Suprapubic skin (tissue), 4 donors: ENCODE measurements at regions not wholly inside any gene's neighbourhood (a gene's known extent, or its start where the extent isn't known, plus 50 kb on each side); places are given as distances from the start of the nearest gene placed in this dataset.
"Not testable (repeated sequence)": the region's sequence is repeated elsewhere in the genome, so short reads cannot be mapped to it uniquely, and the experiment has no call there.

Experiments used
- DNase-seq, 2 donors: peaks; one replicate each; pipeline ENCODE4 v3.0.0-alpha.2; 2019; ENCODE audit warnings: low spot score in 2 of 2
- H3K27ac ChIP-seq: fragments of 200-600 bp; sonication (generic); one replicate; pipeline ENCODE4 v1.5.1; 2019
- H3K27me3 ChIP-seq: fragments of 200-600 bp; sonication (generic); one replicate; pipeline ENCODE4 v1.5.1; 2019
- H3K36me3 ChIP-seq: fragments of 200-600 bp; sonication (generic); one replicate; pipeline ENCODE4 v1.5.1; 2019
- H3K4me1 ChIP-seq: fragments of 200-600 bp; sonication (generic); one replicate; pipeline ENCODE4 v1.5.1; 2019
- H3K4me3 ChIP-seq: fragments of 200-600 bp; sonication (generic); one replicate; pipeline ENCODE4 v1.5.1; 2019; ENCODE audit warnings: mild to moderate bottlenecking
- H3K9me3 ChIP-seq: fragments of 200-600 bp; sonication (generic); one replicate; pipeline ENCODE4 v1.5.1; 2019
- EP300 ChIP-seq: sonication (generic); formaldehyde crosslinking; IDR thresholded peaks from one replicate; pipeline ENCODE4 v1.6.1; 2017; ENCODE audit warnings: antibody characterized with exemption
- POLR2A ChIP-seq, 2 donors: fragments of 450-650 bp; IDR thresholded peaks; one replicate each; pipeline ENCODE4 v1.6.1; 2017; ENCODE audit warnings: antibody characterized with exemption in 2 of 2, mild to moderate bottlenecking in 2 of 2, moderate library complexity in 2 of 2
- POLR2AphosphoS5 ChIP-seq, 3 donors: sonication (generic); formaldehyde crosslinking; IDR thresholded peaks; one replicate each; pipeline ENCODE4 v1.6.1; 2017; ENCODE audit warnings: antibody characterized with exemption in 3 of 3
- WGBS: methylation state at CpG from one replicate; pipeline ENCODE4 v1.1.5; 2018; 5-methylcytosine and 5-hydroxymethylcytosine counted together
- TF ChIP-seq, protein P1 (sequence below), 2 donors: fragments of 200-600 bp in 1 of 2; fragments of 450-650 bp in 1 of 2; sonication (generic) in 1 of 2; IDR thresholded peaks; one replicate each; pipeline ENCODE4 v1.5.1; 2016 to 2019; ENCODE audit warnings: antibody characterized with exemption in 2 of 2, mild to moderate bottlenecking in 1 of 2, moderate library complexity in 1 of 2

- Histone ChIP-seq H3K4me1 (no peaks in the 10 kb centered on the region), H3K36me3 (no peaks in the 10 kb centered on the region), H3K27ac (no peak overlapping the region), H3K9me3 (no peaks in the 10 kb centered on the region), H3K27me3 (no peaks in the 10 kb centered on the region), H3K4me3 (no peak overlapping the region)
- DNase-seq = no peak
- TF ChIP-seq, protein P1, sequence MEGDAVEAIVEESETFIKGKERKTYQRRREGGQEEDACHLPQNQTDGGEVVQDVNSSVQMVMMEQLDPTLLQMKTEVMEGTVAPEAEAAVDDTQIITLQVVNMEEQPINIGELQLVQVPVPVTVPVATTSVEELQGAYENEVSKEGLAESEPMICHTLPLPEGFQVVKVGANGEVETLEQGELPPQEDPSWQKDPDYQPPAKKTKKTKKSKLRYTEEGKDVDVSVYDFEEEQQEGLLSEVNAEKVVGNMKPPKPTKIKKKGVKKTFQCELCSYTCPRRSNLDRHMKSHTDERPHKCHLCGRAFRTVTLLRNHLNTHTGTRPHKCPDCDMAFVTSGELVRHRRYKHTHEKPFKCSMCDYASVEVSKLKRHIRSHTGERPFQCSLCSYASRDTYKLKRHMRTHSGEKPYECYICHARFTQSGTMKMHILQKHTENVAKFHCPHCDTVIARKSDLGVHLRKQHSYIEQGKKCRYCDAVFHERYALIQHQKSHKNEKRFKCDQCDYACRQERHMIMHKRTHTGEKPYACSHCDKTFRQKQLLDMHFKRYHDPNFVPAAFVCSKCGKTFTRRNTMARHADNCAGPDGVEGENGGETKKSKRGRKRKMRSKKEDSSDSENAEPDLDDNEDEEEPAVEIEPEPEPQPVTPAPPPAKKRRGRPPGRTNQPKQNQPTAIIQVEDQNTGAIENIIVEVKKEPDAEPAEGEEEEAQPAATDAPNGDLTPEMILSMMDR (IDR thresholded peaks at IDR 0.05) = no peak
- TF ChIP-seq POLR2AphosphoS5 (IDR thresholded peaks at IDR 0.05) (no peak), POLR2A (IDR thresholded peaks at IDR 0.05) (no peak), EP300 (no peak)
Measured at GRCh38 chr11:90428836-90429235, 206.0 kb upstream of the CHORDC1 start.

GRCh38 chr11:90426442-90426841 lies 203.6 kb upstream of the CHORDC1 start:
- no peaks in the 10 kb centered on the region for H3K36me3 ChIP-seq
- H3K27ac ChIP-seq = no peak overlapping the region
- H3K4me1 ChIP-seq = no peaks in the 10 kb centered on the region
- TF ChIP-seq POLR2AphosphoS5 (IDR thresholded peaks at IDR 0.05) = no peak
- no peak for TF ChIP-seq POLR2A (IDR thresholded peaks at IDR 0.05)
- TF ChIP-seq, protein P1 (IDR thresholded peaks at IDR 0.05) = no peak
- TF ChIP-seq EP300 = no peak
- 86% methylated on average over 5 of the region's 5 CpGs for WGBS
- no peaks in the 10 kb centered on the region for H3K9me3 ChIP-seq
- no peaks in the 10 kb centered on the region for H3K27me3 ChIP-seq
- no peak overlapping the region for H3K4me3 ChIP-seq
- no peak for DNase-seq

GRCh38 chr11:90423378-90423777 lies 200.5 kb upstream of the CHORDC1 start:
- Histone ChIP-seq H3K9me3 (no peaks in the 10 kb centered on the region), H3K27ac (no peak overlapping the region), H3K36me3 (no peaks in the 10 kb centered on the region), H3K27me3 (no peaks in the 10 kb centered on the region), H3K4me1 (no peaks in the 10 kb centered on the region), H3K4me3 (no peak overlapping the region)
- WGBS = 54% methylated on average over 1 of the region's 1 CpG
- DNase-seq = no peak
- no peak for TF ChIP-seq EP300
- TF ChIP-seq, protein P1 (IDR thresholded peaks at IDR 0.05) = no peak
- TF ChIP-seq POLR2AphosphoS5 (IDR thresholded peaks at IDR 0.05) = no peak
- no peak for TF ChIP-seq POLR2A (IDR thresholded peaks at IDR 0.05)

- 68% methylated on average over 9 of the region's 9 CpGs for WGBS
- not testable (repeated sequence) for H3K4me1 ChIP-seq, H3K9me3 ChIP-seq, H3K36me3 ChIP-seq, DNase-seq, H3K4me3 ChIP-seq, H3K27me3 ChIP-seq, H3K27ac ChIP-seq
Measured at GRCh38 chr11:90422787-90423186, 199.9 kb upstream of the CHORDC1 start.

DNA sequence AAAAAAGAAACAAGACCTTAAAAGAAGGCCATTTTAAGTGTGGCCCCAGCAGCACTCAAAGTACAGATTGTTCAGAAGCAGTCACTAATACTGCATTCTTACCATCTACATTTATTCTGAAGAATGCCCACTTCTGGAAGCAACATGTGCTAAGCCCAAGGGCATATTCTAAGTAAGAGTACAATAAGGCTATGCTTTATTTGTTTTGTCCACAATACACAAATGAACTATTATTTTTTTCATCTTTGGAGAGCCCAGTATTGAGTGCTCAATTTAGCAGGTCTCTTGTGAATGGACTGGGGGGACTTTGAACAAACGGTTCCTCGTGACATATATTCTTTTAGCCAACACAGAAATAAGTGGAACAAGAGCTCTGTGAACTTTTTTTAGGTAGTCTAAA lies 191.4 kb upstream of the CHORDC1 start:
- H3K27me3 ChIP-seq = no peaks in the 10 kb centered on the region
- no peak for DNase-seq
- H3K4me1 ChIP-seq = no peaks in the 10 kb centered on the region
- H3K27ac ChIP-seq = no peak overlapping the region
- no peaks in the 10 kb centered on the region for H3K9me3 ChIP-seq
- no peak overlapping the region for H3K4me3 ChIP-seq
- 72% methylated on average over 2 of the region's 2 CpGs for WGBS
- H3K36me3 ChIP-seq = no peaks in the 10 kb centered on the region
- TF ChIP-seq, protein P1 (IDR thresholded peaks at IDR 0.05) = no peak
- no peak for TF ChIP-seq EP300
- TF ChIP-seq POLR2A (IDR thresholded peaks at IDR 0.05) = no peak
- TF ChIP-seq POLR2AphosphoS5 (IDR thresholded peaks at IDR 0.05) = no peak

DNA sequence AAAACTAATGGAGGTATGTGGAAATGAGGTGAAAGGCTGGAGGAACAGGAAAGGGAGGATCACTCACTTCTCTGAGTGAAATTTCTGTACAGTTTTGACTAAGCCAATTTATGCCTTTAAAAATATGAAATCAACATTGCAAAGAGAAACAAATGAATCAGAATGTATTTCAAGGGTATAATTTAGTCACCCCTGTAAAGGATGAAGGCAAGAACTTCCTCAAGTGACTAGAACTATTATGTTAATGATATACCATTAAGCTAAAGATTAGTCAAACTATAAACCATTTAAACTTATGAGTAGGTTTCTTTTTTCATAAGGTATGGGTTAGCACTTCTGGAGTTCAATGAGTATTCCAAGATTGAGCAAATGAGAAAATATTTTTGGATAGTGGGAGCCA lies 184.5 kb upstream of the CHORDC1 start:
- Histone ChIP-seq H3K4me3 (no peak overlapping the region), H3K27ac (no peak overlapping the region), H3K9me3 (no peaks in the 10 kb centered on the region), H3K36me3 (no peaks in the 10 kb centered on the region), H3K27me3 (no peaks in the 10 kb centered on the region), H3K4me1 (no peaks in the 10 kb centered on the region)
- TF ChIP-seq, protein P1 (IDR thresholded peaks at IDR 0.05) = no peak
- TF ChIP-seq POLR2AphosphoS5 (IDR thresholded peaks at IDR 0.05) = no peak
- TF ChIP-seq EP300 = no peak
- TF ChIP-seq POLR2A (IDR thresholded peaks at IDR 0.05) = no peak
- DNase-seq = no peak
